Hindlimb muscle (tissue), 1 donor: ENCODE measurements at regions not wholly inside any gene's neighbourhood (a gene's known extent, or its start where the extent isn't known, plus 50 kb on each side); places are given as distances from the start of the nearest gene placed in this dataset.

Experiments
- DNase-seq: peaks from one replicate; pipeline ENCODE4 v3.0.0-alpha.2; 2013

GRCh38 chr6:170176898-170177771 is 113.7 kb downstream of the DLL1 start:
- no peak for DNase-seq

GRCh38 chr6:170176136-170176897 is 114.6 kb downstream of the DLL1 start:
- no peak for DNase-seq

GRCh38 chr6:170175644-170176135 is 115.2 kb downstream of the DLL1 start:
- no peak for DNase-seq

GRCh38 chr6:170174771-170175643 is 115.9 kb downstream of the DLL1 start:
- DNase-seq: no peak

GRCh38 chr6:170174124-170174770 is 116.6 kb downstream of the DLL1 start:
- DNase-seq: no peak

- DNase-seq: no peak
These were observed 117.5 kb downstream of the DLL1 start for GRCh38 chr6:170173335-170173881.

- DNase-seq: no peak
These were observed 118.0 kb downstream of the DLL1 start for GRCh38 chr6:170172825-170173256.

- DNase-seq: no peak
These were observed 118.5 kb downstream of the DLL1 start for GRCh38 chr6:170172392-170172791.

- DNase-seq: no peak
These were observed 123.2 kb downstream of the DLL1 start for GRCh38 chr6:170167657-170168159.

- DNase-seq: no peak
These were observed 124.3 kb downstream of the DLL1 start for GRCh38 chr6:170166511-170167122.

- no peak for DNase-seq
These were observed 125.3 kb downstream of the DLL1 start for GRCh38 chr6:170165471-170166117.

GRCh38 chr6:170165085-170165470 is 125.8 kb downstream of the DLL1 start:
- DNase-seq: no peak

- no peak for DNase-seq
These were observed 126.5 kb downstream of the DLL1 start for GRCh38 chr6:170164271-170164900.

GRCh38 chr6:170163405-170164170 is 127.3 kb downstream of the DLL1 start:
- DNase-seq: no peak

GRCh38 chr6:170162775-170163404 is 128.0 kb downstream of the DLL1 start:
- DNase-seq: no peak

GRCh38 chr6:170162011-170162774 is 128.7 kb downstream of the DLL1 start:
- no peak for DNase-seq
